22Rv1 (cell line): ENCODE measurements at regions not wholly inside any gene's neighbourhood (a gene's known extent, or its start where the extent isn't known, plus 50 kb on each side); places are given as distances from the start of the nearest gene placed in this dataset.

Experiments used
- CTCF ChIP-seq: fragments of 450-650 bp; IDR thresholded peaks from 2 replicates; pipeline ENCODE4 v1.5.1; 2017; ENCODE audit warnings: mild to moderate bottlenecking
- ZFX ChIP-seq: fragments of 450-650 bp; IDR thresholded peaks from 2 replicates; pipeline ENCODE4 v1.6.1; 2017; ENCODE audit warnings: antibody characterized with exemption, borderline replicate concordance

GRCh38 chr1:37148663-37149062 lies 114.3 kb upstream of the GRIK3 start:
- TF ChIP-seq CTCF (no peak), ZFX (no peak)
